Prostate gland (tissue), 2 donors: ENCODE measurements at regions not wholly inside any gene's neighbourhood (a gene's known extent, or its start where the extent isn't known, plus 50 kb on each side); places are given as distances from the start of the nearest gene placed in this dataset.
A peak's percentile ranks its signal among the peaks of the same experiment; 100 is the strongest.

Experiments
- DNase-seq: peaks from one replicate; pipeline ENCODE4 v3.0.0-alpha.2; 2019; ENCODE audit warnings: low spot score
- H3K27ac ChIP-seq, 2 donors: fragments of 200-600 bp; sonication (generic); 2 replicates each; pipeline ENCODE4 v1.5.1; 2017 to 2019
- H3K27me3 ChIP-seq: fragments of 200-600 bp; sonication (generic); replicated peaks from 2 replicates; pipeline ENCODE4 v1.5.1; 2019; ENCODE audit not compliant: insufficient read depth
- H3K36me3 ChIP-seq, 2 donors: fragments of 200-600 bp; sonication (generic); 1 replicate in 1 of 2; 2 replicates in 1 of 2; pipeline versions ENCODE4 v1.5.1 to v1.8.1; 2017 to 2019
- H3K4me1 ChIP-seq: fragments of 200-600 bp; sonication (generic); replicated peaks from 2 replicates; pipeline ENCODE4 v1.5.1; 2019
- H3K4me3 ChIP-seq, 2 donors: fragments of 200-600 bp; sonication (generic); 2 replicates each; pipeline ENCODE4 v1.5.1; 2017 to 2019
- H3K9me3 ChIP-seq: fragments of 200-600 bp; sonication (generic); 2 replicates; pipeline ENCODE4 v1.5.1; 2017
- CTCF ChIP-seq, 4 experiments: fragments of 200-600 bp in 2 of 4; fragments of 450-650 bp in 2 of 4; sonication (generic) in 2 of 4; IDR thresholded peaks; 1 replicate in 3 of 4; 2 replicates in 1 of 4; pipeline ENCODE4 v1.5.1; 2016 to 2019; ENCODE audit warnings: antibody characterized with exemption in 4 of 4, mild to moderate bottlenecking in 2 of 4, moderate library complexity in 2 of 4
- POLR2A ChIP-seq: fragments of 450-650 bp; IDR thresholded peaks from one replicate; pipeline ENCODE4 v1.6.1; 2016; ENCODE audit warnings: antibody characterized with exemption, mild to moderate bottlenecking
- POLR2AphosphoS5 ChIP-seq: sonication (generic); formaldehyde crosslinking; IDR thresholded peaks from one replicate; pipeline ENCODE4 v1.6.1; 2017; ENCODE audit warnings: antibody characterized with exemption
- WGBS: methylation state at CpG from one replicate; pipeline ENCODE4 v1.1.5; 2018; 5-methylcytosine and 5-hydroxymethylcytosine counted together
- intact Hi-C: fragments of 100-400 bp; cut with DNase I; formaldehyde crosslinking; loops from one replicate; pipeline ENCODE4 v1.14.2; 2022

DNA sequence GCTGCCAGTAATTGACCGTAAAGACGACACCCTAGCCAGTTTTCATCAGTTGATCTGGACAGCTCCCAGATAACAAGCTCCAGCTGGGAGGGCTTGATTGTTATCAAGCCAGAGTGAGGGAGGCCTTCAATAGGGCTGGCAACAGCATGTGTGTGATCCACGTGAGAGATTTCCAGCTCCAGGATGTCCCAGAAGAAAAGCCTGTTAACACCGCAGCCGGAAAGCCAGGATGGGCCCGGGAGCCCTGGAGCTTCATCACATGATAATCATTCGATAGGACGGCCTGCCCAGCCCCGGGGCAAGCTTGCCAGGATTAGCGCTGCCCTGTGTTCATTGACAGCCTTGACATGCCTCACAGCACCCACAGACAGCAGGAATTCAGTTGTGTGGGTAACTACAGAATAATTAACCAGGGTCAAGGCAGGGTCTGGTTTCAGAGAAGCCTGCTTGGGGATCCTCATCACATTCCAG, 182.5 kb downstream of the C1D start:
- no peaks in the 10 kb centered on the region for H3K36me3 ChIP-seq
- 16% methylated on average over 10 of the region's 10 CpGs for WGBS
- intact Hi-C loops, result no loop called here
- no peaks in the 10 kb centered on the region for H3K9me3 ChIP-seq
- no peak overlapping the region for H3K4me3 ChIP-seq
- peak overlapping the region in 1 of 2 donors; percentile 6 for H3K27ac ChIP-seq
- no peak for TF ChIP-seq CTCF (IDR thresholded peaks at IDR 0.05)
- TF ChIP-seq POLR2AphosphoS5, result peak; percentile 36
- TF ChIP-seq POLR2A, result no peak
- H3K27me3 ChIP-seq, result no peaks in the 10 kb centered on the region
- DNase-seq, result peak; percentile 58
- no peaks in the 10 kb centered on the region for H3K4me1 ChIP-seq

GRCh38 chr2:67881816-67882215, 181.0 kb downstream of the C1D start:
- TF ChIP-seq CTCF (IDR thresholded peaks at IDR 0.05), result no peak
- no peak for TF ChIP-seq POLR2A
- TF ChIP-seq POLR2AphosphoS5, result no peak
- Histone ChIP-seq H3K4me3 (no peak overlapping the region), H3K27me3 (no peaks in the 10 kb centered on the region), H3K9me3 (no peaks in the 10 kb centered on the region), H3K27ac (no peak overlapping the region), H3K4me1 (no peaks in the 10 kb centered on the region), H3K36me3 (no peaks in the 10 kb centered on the region)
- no peak for DNase-seq
- 46% methylated on average over 4 of the region's 4 CpGs for WGBS
- intact Hi-C loops, result no loop called here

DNA sequence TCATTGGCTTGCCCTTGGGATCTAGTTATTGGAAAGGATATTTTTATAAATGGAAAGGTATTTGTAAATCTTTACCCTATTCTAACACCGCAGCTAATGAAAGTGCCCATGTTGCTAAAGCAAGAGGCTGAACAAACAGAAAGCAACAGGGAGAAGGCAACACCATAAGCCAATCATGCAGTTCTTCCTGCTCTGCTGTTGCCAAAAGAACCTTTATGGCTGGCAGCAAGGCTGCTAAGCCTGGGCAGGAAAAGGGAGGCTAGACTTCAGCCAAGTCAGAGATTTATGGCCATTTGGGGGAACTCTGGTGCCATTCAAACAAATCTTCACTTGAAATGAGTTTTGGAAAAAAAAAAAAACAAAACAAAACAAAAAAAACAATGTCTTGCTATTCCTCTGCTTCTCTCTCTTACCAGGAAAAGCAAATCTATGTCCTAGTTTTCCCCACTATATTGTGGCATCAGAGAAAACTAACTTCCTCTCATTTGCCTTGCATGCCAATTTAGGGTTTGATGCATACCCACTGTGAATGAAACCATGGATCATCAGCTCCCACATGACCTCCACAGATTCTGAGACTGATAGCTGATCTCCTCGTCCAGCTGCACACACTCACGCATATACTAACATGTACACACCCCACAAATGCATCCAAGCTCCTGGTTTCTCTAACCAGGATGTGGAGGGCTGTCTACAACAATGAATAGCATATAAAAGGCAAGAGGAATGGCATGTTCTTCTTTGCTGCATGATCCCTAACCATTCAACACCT, 179.3 kb downstream of the C1D start:
- no peak overlapping the region for H3K27ac ChIP-seq
- H3K9me3 ChIP-seq, result no peaks in the 10 kb centered on the region
- H3K4me1 ChIP-seq, result no peaks in the 10 kb centered on the region
- H3K4me3 ChIP-seq, result no peak overlapping the region
- H3K27me3 ChIP-seq, result no peaks in the 10 kb centered on the region
- TF ChIP-seq CTCF (IDR thresholded peaks at IDR 0.05) (no peak), POLR2AphosphoS5 (peak; percentile 74)
- 59% methylated on average over 3 of the region's 3 CpGs for WGBS
- intact Hi-C loops, result no loop called here
- no peaks in the 10 kb centered on the region for H3K36me3 ChIP-seq
- DNase-seq, result peak; percentile 48

- no peaks in the 10 kb centered on the region for H3K36me3 ChIP-seq
- no peak for DNase-seq
- H3K4me1 ChIP-seq, result no peaks in the 10 kb centered on the region
- no peak overlapping the region for H3K27ac ChIP-seq
- no peak for TF ChIP-seq POLR2A
- TF ChIP-seq POLR2AphosphoS5, result no peak
- no peak for TF ChIP-seq CTCF (IDR thresholded peaks at IDR 0.05)
- H3K4me3 ChIP-seq, result no peak overlapping the region
- no peaks in the 10 kb centered on the region for H3K9me3 ChIP-seq
- no peaks in the 10 kb centered on the region for H3K27me3 ChIP-seq
- intact Hi-C loops, result no loop called here
These were observed 174.3 kb downstream of the C1D start for GRCh38 chr2:67888351-67889005.

DNA sequence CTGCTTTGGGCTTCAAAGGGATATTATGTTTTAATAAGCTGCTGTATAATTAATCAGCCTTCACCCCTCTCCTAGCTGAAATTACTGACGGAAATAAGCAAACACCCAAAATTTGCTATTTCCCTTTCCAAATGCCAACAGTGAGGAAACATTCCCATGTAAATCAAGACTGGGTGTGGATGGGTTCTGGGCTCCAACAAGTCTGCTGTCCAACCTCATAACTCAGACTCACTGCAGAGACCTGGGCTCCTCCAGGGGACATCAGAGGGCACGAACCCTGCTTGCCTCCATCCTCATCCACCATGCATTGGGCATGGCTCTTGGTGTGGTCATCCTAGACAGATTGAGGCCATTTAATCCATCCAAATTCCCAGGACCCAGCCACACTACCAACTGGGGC, 173.7 kb downstream of the C1D start:
- H3K36me3 ChIP-seq, result no peaks in the 10 kb centered on the region
- no peaks in the 10 kb centered on the region for H3K27me3 ChIP-seq
- intact Hi-C loops, result no loop called here
- H3K9me3 ChIP-seq, result no peaks in the 10 kb centered on the region
- 92% methylated on average over 2 of the region's 2 CpGs for WGBS
- DNase-seq, result no peak
- H3K4me3 ChIP-seq, result no peak overlapping the region
- TF ChIP-seq CTCF (IDR thresholded peaks at IDR 0.05), result no peak
- no peak for TF ChIP-seq POLR2AphosphoS5
- no peak for TF ChIP-seq POLR2A
- no peak overlapping the region for H3K27ac ChIP-seq
- H3K4me1 ChIP-seq, result no peaks in the 10 kb centered on the region
